ENCODE measurements at regions not wholly inside any gene's neighbourhood (a gene's known extent, or its start where the extent isn't known, plus 50 kb on each side); places are given as distances from the start of the nearest gene placed in this dataset.

DNA sequence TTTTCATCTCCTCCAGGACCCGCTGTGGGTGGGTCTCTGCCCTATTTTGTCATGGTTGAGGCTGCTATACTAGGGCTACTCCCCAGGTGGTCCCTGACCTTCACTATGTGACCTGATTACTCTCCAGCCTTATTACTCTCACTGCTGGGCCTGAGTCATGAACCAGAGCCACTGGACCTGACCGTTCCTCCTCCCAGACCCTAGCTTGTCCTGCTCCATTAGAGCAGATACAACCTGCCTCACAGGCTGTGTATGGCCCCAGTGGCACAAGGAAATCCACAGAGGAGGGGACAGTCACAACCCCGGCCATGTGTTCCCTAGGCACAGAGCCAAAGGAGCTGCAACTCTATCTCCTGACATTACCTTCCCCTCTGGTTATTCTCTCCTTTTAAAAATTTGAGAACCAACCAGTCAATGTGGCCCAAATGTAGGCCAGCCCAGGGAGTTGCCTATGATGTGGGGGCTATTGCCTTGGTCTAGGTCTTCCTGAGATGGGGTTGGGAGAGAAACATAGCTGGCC is 96.0 kb upstream of the FSTL4 start:
- H3K4me3 ChIP-seq = no peak overlapping the region
- H3K27ac ChIP-seq = no peak overlapping the region
- peaks cover 7% of the 10 kb centered on the region for H3K4me1 ChIP-seq
- TF ChIP-seq, protein P1, sequence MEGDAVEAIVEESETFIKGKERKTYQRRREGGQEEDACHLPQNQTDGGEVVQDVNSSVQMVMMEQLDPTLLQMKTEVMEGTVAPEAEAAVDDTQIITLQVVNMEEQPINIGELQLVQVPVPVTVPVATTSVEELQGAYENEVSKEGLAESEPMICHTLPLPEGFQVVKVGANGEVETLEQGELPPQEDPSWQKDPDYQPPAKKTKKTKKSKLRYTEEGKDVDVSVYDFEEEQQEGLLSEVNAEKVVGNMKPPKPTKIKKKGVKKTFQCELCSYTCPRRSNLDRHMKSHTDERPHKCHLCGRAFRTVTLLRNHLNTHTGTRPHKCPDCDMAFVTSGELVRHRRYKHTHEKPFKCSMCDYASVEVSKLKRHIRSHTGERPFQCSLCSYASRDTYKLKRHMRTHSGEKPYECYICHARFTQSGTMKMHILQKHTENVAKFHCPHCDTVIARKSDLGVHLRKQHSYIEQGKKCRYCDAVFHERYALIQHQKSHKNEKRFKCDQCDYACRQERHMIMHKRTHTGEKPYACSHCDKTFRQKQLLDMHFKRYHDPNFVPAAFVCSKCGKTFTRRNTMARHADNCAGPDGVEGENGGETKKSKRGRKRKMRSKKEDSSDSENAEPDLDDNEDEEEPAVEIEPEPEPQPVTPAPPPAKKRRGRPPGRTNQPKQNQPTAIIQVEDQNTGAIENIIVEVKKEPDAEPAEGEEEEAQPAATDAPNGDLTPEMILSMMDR (IDR thresholded peaks at IDR 0.05) = no peak
- no peaks in the 10 kb centered on the region for H3K36me3 ChIP-seq
- H3K27me3 ChIP-seq (ENCODE audit: low read depth) = no peaks in the 10 kb centered on the region
- DNase-seq = no peak
- intact Hi-C loops (cut with DNase I) = no loop called here
- H3K9me3 ChIP-seq = no peaks in the 10 kb centered on the region
- ATAC-seq = no peak

DNA sequence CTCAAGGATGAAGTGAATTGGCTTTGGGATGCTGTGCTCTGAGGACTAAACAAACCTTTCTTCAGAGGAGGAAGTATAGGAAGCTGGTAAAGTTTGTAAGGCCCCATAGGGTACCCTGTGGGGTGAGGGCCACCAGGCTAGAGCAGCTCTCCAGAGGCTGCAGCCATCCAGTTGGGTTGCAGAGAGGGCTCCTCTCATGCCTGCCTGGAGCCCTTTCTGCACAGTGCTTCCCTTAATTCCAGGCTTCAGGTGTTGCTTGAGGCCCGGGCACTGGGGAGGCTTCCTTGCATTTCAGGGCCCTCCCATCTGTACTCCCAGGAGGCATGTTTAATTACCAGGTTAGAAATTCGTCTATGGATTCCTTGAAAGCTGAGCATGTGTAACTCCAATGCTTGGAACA is 95.3 kb upstream of the FSTL4 start:
- intact Hi-C loops (cut with DNase I) = no loop called here
- Histone ChIP-seq H3K9me3 (no peaks in the 10 kb centered on the region), H3K4me1 (peaks cover 7% of the 10 kb centered on the region), H3K4me3 (no peak overlapping the region), H3K27me3 (ENCODE audit: low read depth) (no peaks in the 10 kb centered on the region), H3K36me3 (no peaks in the 10 kb centered on the region), H3K27ac (no peak overlapping the region)
- TF ChIP-seq, protein P1 (IDR thresholded peaks at IDR 0.05) = no peak
- DNase-seq (no peak), ATAC-seq (no peak)

DNA sequence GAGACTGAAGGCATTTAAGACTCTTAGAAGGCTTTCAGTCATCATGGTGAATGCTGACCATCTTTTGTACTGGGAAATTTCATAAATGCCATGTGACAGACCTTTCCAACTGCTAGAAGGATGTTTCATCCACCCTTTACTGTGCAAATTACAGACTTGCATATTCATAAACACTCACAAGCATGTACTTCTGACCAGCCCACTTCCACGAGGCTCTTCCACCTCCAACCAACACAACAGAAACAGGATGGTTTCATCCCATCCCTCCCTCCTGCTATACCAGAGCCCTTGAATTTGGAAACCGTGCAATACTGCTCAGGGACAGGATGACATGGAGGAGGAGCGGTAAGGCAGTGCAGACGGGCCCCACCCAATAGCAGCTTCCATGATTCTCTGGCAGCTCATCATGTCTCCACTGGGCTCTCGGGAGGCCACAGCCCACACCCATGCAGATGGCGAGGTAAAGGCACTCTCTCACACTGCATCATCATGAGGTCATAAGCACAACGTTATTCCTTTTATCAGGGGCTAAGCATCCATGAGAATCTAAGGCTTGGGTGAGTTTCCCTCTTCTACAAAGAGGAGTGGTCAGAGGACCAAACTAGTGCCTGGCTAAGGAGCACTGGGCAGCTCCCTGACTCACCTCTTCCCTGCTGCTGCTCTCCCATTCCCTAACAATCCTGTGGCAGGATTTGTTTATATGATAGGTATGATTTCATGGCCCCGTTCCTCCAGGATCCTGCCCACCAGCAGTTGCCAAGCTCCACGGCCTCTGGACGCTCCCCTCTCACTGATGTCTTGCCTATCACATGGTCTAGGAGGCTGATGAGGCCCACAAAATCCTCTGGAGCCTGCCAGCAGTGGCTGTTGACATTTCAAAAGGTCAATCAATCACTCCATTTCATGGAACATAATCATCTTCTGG is 94.4 kb upstream of the FSTL4 start:
- no peak for ATAC-seq
- H3K4me3 ChIP-seq = no peak overlapping the region
- no peak for DNase-seq

DNA sequence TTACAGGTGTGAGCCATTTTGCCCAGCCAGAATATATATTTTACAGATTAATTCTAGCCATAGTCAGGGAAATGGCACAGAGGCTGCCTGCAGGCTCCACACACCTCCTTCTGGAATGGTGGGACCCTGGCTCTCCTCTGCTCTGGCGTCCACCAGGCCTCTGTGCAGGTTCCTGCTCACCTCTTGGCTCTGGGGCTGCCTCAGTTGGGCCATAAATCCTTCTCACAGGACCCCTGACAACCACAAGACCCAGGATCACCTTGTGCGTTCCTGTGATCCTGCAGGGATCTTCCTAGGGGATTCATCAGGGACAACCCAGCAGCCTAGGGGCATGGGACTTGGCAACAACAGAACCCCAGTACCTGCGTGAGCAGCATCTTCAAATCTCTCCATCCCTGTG is 93.0 kb upstream of the FSTL4 start:
- TF ChIP-seq, protein P1 (IDR thresholded peaks at IDR 0.05) = no peak
- intact Hi-C loops (cut with DNase I) = no loop called here
- DNase-seq = no peak
- Histone ChIP-seq H3K27me3 (ENCODE audit: low read depth) (no peaks in the 10 kb centered on the region), H3K36me3 (no peaks in the 10 kb centered on the region), H3K4me3 (no peak overlapping the region), H3K9me3 (no peaks in the 10 kb centered on the region), H3K27ac (no peak overlapping the region), H3K4me1 (peaks cover 7% of the 10 kb centered on the region)
- no peak for ATAC-seq

More for the DNA sequence above, 94.4 kb upstream of the FSTL4 start:
- Histone ChIP-seq H3K36me3 (no peaks in the 10 kb centered on the region), H3K27ac (no peak overlapping the region), H3K4me1 (peaks cover 7% of the 10 kb centered on the region), H3K9me3 (no peaks in the 10 kb centered on the region), H3K27me3 (ENCODE audit: low read depth) (no peaks in the 10 kb centered on the region)
- intact Hi-C loops (cut with DNase I) = no loop called here
- TF ChIP-seq, protein P1 (IDR thresholded peaks at IDR 0.05) = no peak

DNA sequence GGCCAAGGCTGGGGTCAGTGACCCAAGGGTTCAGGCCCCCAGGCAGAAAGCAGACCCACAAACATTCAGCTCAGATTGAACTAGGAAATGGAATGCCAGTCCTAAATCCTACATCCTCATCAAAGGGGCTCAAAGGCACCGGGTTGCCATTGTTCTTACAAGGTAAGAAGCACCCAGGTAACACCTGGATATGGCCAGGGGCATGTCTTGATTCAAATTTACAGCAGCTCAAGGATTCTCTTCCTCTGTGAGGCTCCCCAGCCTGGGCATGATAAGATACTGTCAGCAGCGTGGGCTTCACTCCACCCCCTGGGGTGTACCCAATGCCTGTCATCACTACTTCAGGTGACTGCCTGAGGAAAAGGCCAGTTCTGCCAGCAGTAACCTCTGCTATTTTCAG is 92.1 kb upstream of the FSTL4 start:
- no peaks in the 10 kb centered on the region for H3K36me3 ChIP-seq
- DNase-seq = no peak
- no peak overlapping the region for H3K27ac ChIP-seq
- no peak for ATAC-seq
- no peak overlapping the region for H3K4me3 ChIP-seq
- TF ChIP-seq, protein P1 (IDR thresholded peaks at IDR 0.05) = no peak
- no peaks in the 10 kb centered on the region for H3K27me3 ChIP-seq (ENCODE audit: low read depth)
- intact Hi-C loops (cut with DNase I) = no loop called here
- H3K9me3 ChIP-seq = no peaks in the 10 kb centered on the region
- H3K4me1 ChIP-seq = peaks cover 3% of the 10 kb centered on the region
